ENCODE measurements at regions not wholly inside any gene's neighbourhood (a gene's known extent, or its start where the extent isn't known, plus 50 kb on each side); places are given as distances from the start of the nearest gene placed in this dataset.
"Not testable (repeated sequence)": the region's sequence is repeated elsewhere in the genome, so short reads cannot be mapped to it uniquely, and the experiment has no call there.

- no peak overlapping the region for H3K27ac ChIP-seq (ENCODE audit: low read depth, low read length)
- H3K4me1 ChIP-seq (ENCODE audit: insufficient read depth, low read length): no peaks in the 10 kb centered on the region
- H3K9me3 ChIP-seq (ENCODE audit: low read length): no peaks in the 10 kb centered on the region
- H3K4me3 ChIP-seq (ENCODE audit: low read depth in 1 of 2, low read length in 2 of 2): no peak overlapping the region
- no peak overlapping the region for H3K9ac ChIP-seq (ENCODE audit: low read length)
- no peaks in the 10 kb centered on the region for H3K27me3 ChIP-seq (ENCODE audit: control insufficient read depth in 1 of 2, insufficient read depth in 2 of 2, low read length in 2 of 2)
- no peaks in the 10 kb centered on the region for H3K36me3 ChIP-seq (ENCODE audit: insufficient read depth, low read length)
Measured at GRCh38 chr5:131107128-131107527, 57.9 kb downstream of the HINT1 start.

- Histone ChIP-seq H3K36me3 (ENCODE audit: insufficient read depth, low read length) (no peaks in the 10 kb centered on the region), H3K27ac (ENCODE audit: low read depth, low read length) (no peak overlapping the region), H3K27me3 (ENCODE audit: control insufficient read depth in 1 of 2, insufficient read depth in 2 of 2, low read length in 2 of 2) (no peaks in the 10 kb centered on the region), H3K9ac (ENCODE audit: low read length) (no peak overlapping the region), H3K4me1 (ENCODE audit: insufficient read depth, low read length) (no peaks in the 10 kb centered on the region), H3K4me3 (ENCODE audit: low read depth in 1 of 2, low read length in 2 of 2) (no peak overlapping the region), H3K9me3 (ENCODE audit: low read length) (no peaks in the 10 kb centered on the region)
Measured at GRCh38 chr5:131104169-131104808, 60.8 kb downstream of the HINT1 start.

GRCh38 chr5:131096774-131097710 is 68.0 kb downstream of the HINT1 start:
- Histone ChIP-seq H3K4me3 (ENCODE audit: low read depth in 1 of 2, low read length in 2 of 2) (no peak overlapping the region), H3K36me3 (ENCODE audit: insufficient read depth, low read length) (no peaks in the 10 kb centered on the region), H3K27ac (ENCODE audit: low read depth, low read length) (no peak overlapping the region), H3K27me3 (ENCODE audit: control insufficient read depth in 1 of 2, insufficient read depth in 2 of 2, low read length in 2 of 2) (no peaks in the 10 kb centered on the region), H3K9me3 (ENCODE audit: low read length) (no peaks in the 10 kb centered on the region), H3K9ac (ENCODE audit: low read length) (no peak overlapping the region), H3K4me1 (ENCODE audit: insufficient read depth, low read length) (no peaks in the 10 kb centered on the region)

GRCh38 chr5:131095561-131095960 is 69.5 kb downstream of the HINT1 start:
- H3K9me3 ChIP-seq (ENCODE audit: low read length); H3K27ac ChIP-seq (ENCODE audit: low read depth, low read length); H3K36me3 ChIP-seq (ENCODE audit: insufficient read depth, low read length); H3K27me3 ChIP-seq (ENCODE audit: control insufficient read depth in 1 of 2, insufficient read depth in 2 of 2, low read length in 2 of 2); H3K4me3 ChIP-seq (ENCODE audit: low read depth in 1 of 2, low read length in 2 of 2); H3K9ac ChIP-seq (ENCODE audit: low read length); H3K4me1 ChIP-seq (ENCODE audit: insufficient read depth, low read length): not testable (repeated sequence)

GRCh38 chr5:131084436-131084835 is 80.6 kb downstream of the HINT1 start:
- Histone ChIP-seq H3K4me1 (ENCODE audit: insufficient read depth, low read length) (no peaks in the 10 kb centered on the region), H3K27ac (ENCODE audit: low read depth, low read length) (no peak overlapping the region), H3K27me3 (ENCODE audit: control insufficient read depth in 1 of 2, insufficient read depth in 2 of 2, low read length in 2 of 2) (no peaks in the 10 kb centered on the region), H3K36me3 (ENCODE audit: insufficient read depth, low read length) (no peaks in the 10 kb centered on the region), H3K9ac (ENCODE audit: low read length) (no peak overlapping the region), H3K4me3 (ENCODE audit: low read depth in 1 of 2, low read length in 2 of 2) (no peak overlapping the region), H3K9me3 (ENCODE audit: low read length) (no peaks in the 10 kb centered on the region)

- Histone ChIP-seq H3K36me3 (ENCODE audit: insufficient read depth, low read length) (no peaks in the 10 kb centered on the region), H3K4me3 (ENCODE audit: low read depth in 1 of 2, low read length in 2 of 2) (no peak overlapping the region), H3K27ac (ENCODE audit: low read depth, low read length) (no peak overlapping the region), H3K9me3 (ENCODE audit: low read length) (no peaks in the 10 kb centered on the region), H3K27me3 (ENCODE audit: control insufficient read depth in 1 of 2, insufficient read depth in 2 of 2, low read length in 2 of 2) (no peaks in the 10 kb centered on the region), H3K4me1 (ENCODE audit: insufficient read depth, low read length) (no peaks in the 10 kb centered on the region), H3K9ac (ENCODE audit: low read length) (no peak overlapping the region)
Measured at GRCh38 chr5:131081913-131082488, 83.1 kb downstream of the HINT1 start.

- Histone ChIP-seq H3K4me1 (ENCODE audit: insufficient read depth, low read length) (no peaks in the 10 kb centered on the region), H3K27ac (ENCODE audit: low read depth, low read length) (no peak overlapping the region), H3K9me3 (ENCODE audit: low read length) (no peaks in the 10 kb centered on the region), H3K27me3 (ENCODE audit: control insufficient read depth in 1 of 2, insufficient read depth in 2 of 2, low read length in 2 of 2) (no peaks in the 10 kb centered on the region), H3K4me3 (ENCODE audit: low read depth in 1 of 2, low read length in 2 of 2) (no peak overlapping the region), H3K36me3 (ENCODE audit: insufficient read depth, low read length) (no peaks in the 10 kb centered on the region), H3K9ac (ENCODE audit: low read length) (no peak overlapping the region)
Measured at GRCh38 chr5:131081374-131081773, 83.7 kb downstream of the HINT1 start.

GRCh38 chr5:131079232-131079631 is 85.8 kb downstream of the HINT1 start:
- no peak overlapping the region for H3K27ac ChIP-seq (ENCODE audit: low read depth, low read length)
- H3K4me1 ChIP-seq (ENCODE audit: insufficient read depth, low read length): no peaks in the 10 kb centered on the region
- H3K36me3 ChIP-seq (ENCODE audit: insufficient read depth, low read length): no peaks in the 10 kb centered on the region
- no peaks in the 10 kb centered on the region for H3K9me3 ChIP-seq (ENCODE audit: low read length)
- no peaks in the 10 kb centered on the region for H3K27me3 ChIP-seq (ENCODE audit: control insufficient read depth in 1 of 2, insufficient read depth in 2 of 2, low read length in 2 of 2)
- H3K4me3 ChIP-seq (ENCODE audit: low read depth in 1 of 2, low read length in 2 of 2): no peak overlapping the region
- H3K9ac ChIP-seq (ENCODE audit: low read length): no peak overlapping the region

- no peaks in the 10 kb centered on the region for H3K9me3 ChIP-seq (ENCODE audit: low read length)
- H3K27ac ChIP-seq (ENCODE audit: low read depth, low read length): no peak overlapping the region
Measured at GRCh38 chr5:131068893-131069643, 96.0 kb downstream of the HINT1 start.

GRCh38 chr5:131068076-131068475 is 97.0 kb downstream of the HINT1 start:
- H3K27me3 ChIP-seq (ENCODE audit: control insufficient read depth in 1 of 2, insufficient read depth in 2 of 2, low read length in 2 of 2): no peaks in the 10 kb centered on the region
- H3K9me3 ChIP-seq (ENCODE audit: low read length): no peaks in the 10 kb centered on the region
- H3K36me3 ChIP-seq (ENCODE audit: insufficient read depth, low read length): no peaks in the 10 kb centered on the region
- H3K4me1 ChIP-seq (ENCODE audit: insufficient read depth, low read length): no peaks in the 10 kb centered on the region
- H3K4me3 ChIP-seq (ENCODE audit: low read depth in 1 of 2, low read length in 2 of 2): no peak overlapping the region
- no peak overlapping the region for H3K27ac ChIP-seq (ENCODE audit: low read depth, low read length)
- H3K9ac ChIP-seq (ENCODE audit: low read length): no peak overlapping the region

More at GRCh38 chr5:131068893-131069643, 96.0 kb downstream of the HINT1 start:
- Histone ChIP-seq H3K27me3 (ENCODE audit: control insufficient read depth in 1 of 2, insufficient read depth in 2 of 2, low read length in 2 of 2) (no peaks in the 10 kb centered on the region), H3K4me1 (ENCODE audit: insufficient read depth, low read length) (no peaks in the 10 kb centered on the region), H3K36me3 (ENCODE audit: insufficient read depth, low read length) (no peaks in the 10 kb centered on the region), H3K4me3 (ENCODE audit: low read depth in 1 of 2, low read length in 2 of 2) (no peak overlapping the region), H3K9ac (ENCODE audit: low read length) (no peak overlapping the region)

GRCh38 chr5:131067636-131068035 is 97.4 kb downstream of the HINT1 start:
- H3K9me3 ChIP-seq (ENCODE audit: low read length): no peaks in the 10 kb centered on the region
- no peak overlapping the region for H3K9ac ChIP-seq (ENCODE audit: low read length)
- no peak overlapping the region for H3K4me3 ChIP-seq (ENCODE audit: low read depth in 1 of 2, low read length in 2 of 2)
- H3K27me3 ChIP-seq (ENCODE audit: control insufficient read depth in 1 of 2, insufficient read depth in 2 of 2, low read length in 2 of 2): no peaks in the 10 kb centered on the region
- no peaks in the 10 kb centered on the region for H3K4me1 ChIP-seq (ENCODE audit: insufficient read depth, low read length)
- no peak overlapping the region for H3K27ac ChIP-seq (ENCODE audit: low read depth, low read length)
- no peaks in the 10 kb centered on the region for H3K36me3 ChIP-seq (ENCODE audit: insufficient read depth, low read length)

Measured in muscle layer of colon (tissue), 2 donors.